GM12878 (cell line): ENCODE measurements at regions not wholly inside any gene's neighbourhood (a gene's known extent, or its start where the extent isn't known, plus 50 kb on each side); places are given as distances from the start of the nearest gene placed in this dataset.

ENCODE experiments used
- ASH2L ChIP-seq: fragments of 300-600, 200-600 bp; sonication (generic); IDR thresholded peaks from 2 replicates; pipeline ENCODE4 v1.6.1; 2017; ENCODE audit warnings: low read depth, mild to moderate bottlenecking, borderline replicate concordance
- ATF3 ChIP-seq: IDR thresholded peaks from 2 replicates; pipeline ENCODE4 v1.6.1; 2011; ENCODE audit warnings: low read depth, mild to moderate bottlenecking, low read length, moderate library complexity, borderline replicate concordance; ENCODE audit errors: extremely low read depth
- GATAD2B ChIP-seq: fragments of 450-650 bp; conservative IDR thresholded peaks from 2 replicates; pipeline ENCODE4 v1.6.1; 2017; ENCODE audit warnings: low read depth, mild to moderate bottlenecking, moderate library complexity
- HCFC1 ChIP-seq: fragments of 150-350 bp; IDR thresholded peaks from 2 replicates; pipeline ENCODE4 v1.6.1; 2014; ENCODE audit warnings: low read length
- IRF4 ChIP-seq: IDR thresholded peaks from 2 replicates; pipeline ENCODE4 v1.6.1; 2011; ENCODE audit warnings: low read depth, low read length
- MLLT1 ChIP-seq: fragments of 450-650 bp; IDR thresholded peaks from 2 replicates; pipeline ENCODE4 v1.6.1; 2016; ENCODE audit warnings: mild to moderate bottlenecking
- MXI1 ChIP-seq: fragments of 150-350 bp; IDR thresholded peaks from 2 replicates; pipeline ENCODE4 v1.6.1; 2011; ENCODE audit warnings: low read depth, mild to moderate bottlenecking, inconsistent platforms, low read length, improper control_type of control experiment
- NFIC ChIP-seq: IDR thresholded peaks from 2 replicates; pipeline ENCODE4 v1.6.1; 2012; ENCODE audit warnings: low read depth, mild to moderate bottlenecking, inconsistent platforms, low read length, moderate library complexity
- NR2C1 ChIP-seq: fragments of 450-650 bp; IDR thresholded peaks from 2 replicates; pipeline ENCODE4 v1.6.1; 2017; ENCODE audit warnings: antibody characterized with exemption, mild to moderate bottlenecking, moderate library complexity
- NR2C2 ChIP-seq: IDR thresholded peaks from 2 replicates; pipeline ENCODE4 v1.6.1; 2011; ENCODE audit warnings: borderline replicate concordance, low read depth; ENCODE audit not compliant: control insufficient read depth, insufficient read length
- NRF1 ChIP-seq: conservative IDR thresholded peaks from 2 replicates; pipeline ENCODE4 v1.6.1; 2011; ENCODE audit warnings: mild to moderate bottlenecking, low read depth, low read length, improper control_type of control experiment
- POLR2AphosphoS5 ChIP-seq: IDR thresholded peaks from 2 replicates; pipeline ENCODE4 v1.6.1; 2011; ENCODE audit warnings: mild to moderate bottlenecking, low read length, inconsistent platforms
- RB1 ChIP-seq: fragments of 450-650 bp; formaldehyde crosslinking; IDR thresholded peaks from 2 replicates; pipeline ENCODE4 v1.6.1; 2017; ENCODE audit warnings: mild to moderate bottlenecking, borderline replicate concordance
- RELA ChIP-seq: fragments of 450-650 bp; IDR thresholded peaks from 2 replicates; pipeline ENCODE4 v1.8.0; 2014; ENCODE audit warnings: borderline replicate concordance; ENCODE audit not compliant: partially characterized antibody
- SMC3 ChIP-seq: IDR thresholded peaks from 2 replicates; pipeline ENCODE4 v1.6.1; 2011; ENCODE audit warnings: low read length, improper control_type of control experiment, borderline replicate concordance
- STAT3 ChIP-seq: IDR thresholded peaks from 2 replicates; pipeline ENCODE4 v1.6.1; 2011; ENCODE audit warnings: low read depth, low read length, improper control_type of control experiment
- TCF3 ChIP-seq: IDR thresholded peaks from 2 replicates; pipeline ENCODE4 v1.6.1; 2012; ENCODE audit warnings: low read depth, mild to moderate bottlenecking, low read length, borderline replicate concordance; ENCODE audit not compliant: insufficient read depth
- USF1 ChIP-seq: IDR thresholded peaks from 2 replicates; pipeline ENCODE4 v1.6.1; 2011; ENCODE audit warnings: borderline replicate concordance, low read depth, mild to moderate bottlenecking, moderate library complexity, mixed read lengths, low read length; ENCODE audit not compliant: insufficient read depth; ENCODE audit errors: extremely low read length
- ZBTB11 ChIP-seq: fragments of 450-650 bp; formaldehyde crosslinking; IDR thresholded peaks from 2 replicates; pipeline ENCODE4 v1.5.0; 2022; ENCODE audit warnings: mild to moderate bottlenecking, missing genetic modification characterization
- ZNF622 ChIP-seq: fragments of 450-650 bp; IDR thresholded peaks from 2 replicates; pipeline ENCODE4 v1.6.1; 2017; ENCODE audit warnings: mild to moderate bottlenecking, inconsistent platforms
- ZNF687 ChIP-seq: fragments of 450-650 bp; IDR thresholded peaks from 2 replicates; pipeline ENCODE4 v1.6.1; 2017; ENCODE audit warnings: mild to moderate bottlenecking, moderate library complexity
- ZZZ3 ChIP-seq: IDR thresholded peaks from 2 replicates; pipeline ENCODE4 v1.6.1; 2011; ENCODE audit warnings: low read depth; ENCODE audit not compliant: control insufficient read depth, insufficient read length

- TF ChIP-seq MLLT1: no peak
- TF ChIP-seq SMC3: no peak
- TF ChIP-seq HCFC1: no peak
- TF ChIP-seq POLR2AphosphoS5: no peak
- TF ChIP-seq IRF4: peak; percentile 8; the same call in 1 of the 2 replicates
- no peak for TF ChIP-seq MXI1
- 0 out of 2 replicates have a peak, but pooled peaks have one; percentile 11 for TF ChIP-seq ASH2L
- no peak for TF ChIP-seq RB1
- TF ChIP-seq TCF3: no peak
- TF ChIP-seq ZNF622: no peak
- no peak for TF ChIP-seq NRF1
- no peak for TF ChIP-seq ZZZ3
- peak; percentile 88; the same call in 1 of the 2 replicates for TF ChIP-seq STAT3
- peak; percentile 68 for TF ChIP-seq RELA
- TF ChIP-seq ATF3: no peak
- TF ChIP-seq USF1: no peak
- peak; percentile 89 for TF ChIP-seq NFIC
- TF ChIP-seq NR2C1: no peak
- TF ChIP-seq GATAD2B: no peak
- no peak for TF ChIP-seq ZNF687
- TF ChIP-seq NR2C2: no peak
- TF ChIP-seq ZBTB11 (CRISPR knock-in tag): no peak
These were observed 80.6 kb upstream of the KLF6 start (continued) for GRCh38 chr10:3865565-3865964.
